Karpas-422 (cell line): ENCODE measurements at regions not wholly inside any gene's neighbourhood (a gene's known extent, or its start where the extent isn't known, plus 50 kb on each side); places are given as distances from the start of the nearest gene placed in this dataset.

Experiments used
- DNase-seq: peaks from one replicate; pipeline ENCODE4 v3.0.0-alpha.2; 2015
- H2AFZ ChIP-seq: fragments of 200-600 bp; sonication (generic); 2 replicates; pipeline ENCODE4 v1.6.1; 2014; ENCODE audit warnings: antibody characterized with exemption, low read length, mixed read lengths
- H3K27ac ChIP-seq: fragments of 200-600 bp; sonication (generic); 2 replicates; pipeline ENCODE4 v1.5.1; 2014; ENCODE audit warnings: mild to moderate bottlenecking, low read length, moderate library complexity
- H3K27me3 ChIP-seq: fragments of 200-600 bp; sonication (generic); 2 replicates; pipeline ENCODE4 v1.6.1; 2014; ENCODE audit warnings: low read length, mixed read lengths
- H3K36me3 ChIP-seq: fragments of 200-600 bp; sonication (generic); 2 replicates; pipeline ENCODE4 v1.6.1; 2014; ENCODE audit warnings: low read length, mixed read lengths; ENCODE audit not compliant: insufficient read depth
- H3K4me1 ChIP-seq: fragments of 200-600 bp; sonication (generic); 2 replicates; pipeline ENCODE4 v1.6.1; 2014; ENCODE audit warnings: mild to moderate bottlenecking, low read length, mixed read lengths
- H3K4me2 ChIP-seq: fragments of 200-600 bp; sonication (generic); 2 replicates; pipeline ENCODE4 v1.6.1; 2014; ENCODE audit warnings: low read length, low read depth, mild to moderate bottlenecking; ENCODE audit not compliant: poor library complexity, severe bottlenecking
- H3K4me3 ChIP-seq: fragments of 200-600 bp; sonication (generic); 2 replicates; pipeline ENCODE4 v1.5.1; 2014; ENCODE audit warnings: mild to moderate bottlenecking, antibody characterized with exemption, low read length, mixed read lengths
- H3K79me2 ChIP-seq: fragments of 200-600 bp; sonication (generic); 2 replicates; pipeline ENCODE4 v1.6.1; 2014; ENCODE audit warnings: mild to moderate bottlenecking, low read length, mixed read lengths
- H3K9ac ChIP-seq: fragments of 200-600 bp; sonication (generic); 2 replicates; pipeline ENCODE4 v1.6.0; 2014; ENCODE audit warnings: low read length
- H3K9me2 ChIP-seq: fragments of 200-600 bp; sonication (generic), shearing (Covaris generic); replicated peaks from 2 replicates; pipeline ENCODE4 v1.6.0; 2014; ENCODE audit warnings: mild to moderate bottlenecking, low read length, moderate library complexity; ENCODE audit not compliant: insufficient read depth
- H3K9me3 ChIP-seq: fragments of 300-700, 200-600 bp; sonication (generic); 2 replicates; pipeline ENCODE4 v1.6.1; 2014; ENCODE audit warnings: low read length, mixed read lengths
- H4K20me1 ChIP-seq: fragments of 200-600 bp; sonication (generic); 2 replicates; pipeline ENCODE4 v1.6.1; 2014; ENCODE audit warnings: mild to moderate bottlenecking, antibody characterized with exemption, low read length, low read depth; ENCODE audit not compliant: insufficient read depth

DNA sequence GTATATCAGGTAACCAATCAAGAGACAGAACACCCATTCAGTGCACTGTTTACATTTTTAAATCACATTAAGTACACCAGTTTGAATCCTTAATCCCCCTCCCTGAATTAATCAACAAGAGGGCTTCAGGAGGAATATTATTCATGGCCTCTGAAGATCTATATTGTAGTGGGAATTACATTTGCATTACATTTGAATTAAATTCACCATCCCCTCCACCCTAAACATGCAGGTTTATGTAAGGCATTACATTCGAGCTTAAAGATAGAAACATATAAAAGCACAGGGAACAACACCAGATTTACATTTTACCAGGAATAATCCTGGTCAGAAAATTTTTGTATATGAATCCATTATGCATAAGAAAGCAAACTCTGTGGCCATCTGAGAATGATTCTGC is 197.8 kb upstream of the KITLG start:
- Histone ChIP-seq H4K20me1 (no peaks in the 10 kb centered on the region), H3K4me2 (no peak overlapping the region), H3K4me3 (no peak overlapping the region), H3K9ac (no peak overlapping the region), H3K36me3 (no peaks in the 10 kb centered on the region), H3K27ac (no peak overlapping the region), H3K4me1 (no peaks in the 10 kb centered on the region), H3K79me2 (no peaks in the 10 kb centered on the region), H3K9me3 (no peaks in the 10 kb centered on the region), H3K27me3 (no peaks in the 10 kb centered on the region), H3K9me2 (no peaks in the 10 kb centered on the region), H2AFZ (no peak overlapping the region)
- DNase-seq = no peak

DNA sequence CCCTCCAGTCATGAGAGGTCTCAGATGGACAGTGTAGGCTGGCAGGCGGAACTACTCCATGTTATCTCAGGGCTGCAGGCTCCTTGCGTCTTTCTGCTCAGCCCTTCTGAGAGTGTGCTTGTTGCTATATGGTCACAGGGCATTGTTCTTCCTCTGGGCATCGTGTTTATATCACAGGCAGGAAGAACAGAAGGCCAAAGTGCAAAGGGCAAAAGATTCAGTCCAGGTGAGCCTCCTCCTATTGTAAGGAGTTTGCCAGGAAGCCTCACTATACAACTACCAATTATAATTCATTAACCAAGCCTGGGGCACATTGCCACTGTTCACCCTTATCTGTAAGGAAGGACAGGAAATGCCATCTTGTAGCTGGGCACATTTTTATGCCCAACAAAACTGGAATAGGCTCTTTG is 195.5 kb upstream of the KITLG start:
- Histone ChIP-seq H3K9ac (no peak overlapping the region), H3K36me3 (no peaks in the 10 kb centered on the region), H2AFZ (no peak overlapping the region), H3K9me3 (no peaks in the 10 kb centered on the region), H3K4me3 (no peak overlapping the region), H4K20me1 (no peaks in the 10 kb centered on the region), H3K27me3 (no peaks in the 10 kb centered on the region), H3K27ac (no peak overlapping the region), H3K4me2 (no peak overlapping the region), H3K9me2 (no peaks in the 10 kb centered on the region), H3K79me2 (no peaks in the 10 kb centered on the region), H3K4me1 (no peaks in the 10 kb centered on the region)
- DNase-seq = no peak

DNA sequence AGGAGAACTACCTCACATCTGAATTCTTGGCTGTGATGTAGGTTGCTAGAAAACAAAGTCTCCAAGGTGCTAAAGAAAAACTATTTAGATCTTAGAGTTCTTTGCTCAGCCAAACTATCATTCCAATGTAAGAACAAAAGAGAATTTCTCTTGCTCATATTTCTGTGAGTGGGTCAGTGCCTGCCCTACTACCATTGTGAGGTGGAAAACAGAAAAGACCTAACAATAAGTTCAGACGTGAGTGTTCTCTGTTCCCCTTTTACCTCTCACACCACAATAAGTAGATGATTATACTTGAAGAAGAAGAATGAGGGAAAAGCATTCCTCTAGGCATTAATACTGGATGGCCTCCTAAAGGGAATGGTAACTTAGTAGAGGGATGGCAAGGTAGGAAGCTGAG is 187.4 kb upstream of the KITLG start:
- H3K9me3 ChIP-seq = no peaks in the 10 kb centered on the region
- no peaks in the 10 kb centered on the region for H3K4me1 ChIP-seq
- H2AFZ ChIP-seq = no peak overlapping the region
- no peak overlapping the region for H3K4me3 ChIP-seq
- no peak for DNase-seq
- H3K36me3 ChIP-seq = no peaks in the 10 kb centered on the region
- H3K79me2 ChIP-seq = no peaks in the 10 kb centered on the region
- no peak overlapping the region for H3K27ac ChIP-seq
- no peak overlapping the region for H3K9ac ChIP-seq
- no peaks in the 10 kb centered on the region for H4K20me1 ChIP-seq
- no peaks in the 10 kb centered on the region for H3K9me2 ChIP-seq
- H3K27me3 ChIP-seq = no peaks in the 10 kb centered on the region
- H3K4me2 ChIP-seq = no peak overlapping the region

DNA sequence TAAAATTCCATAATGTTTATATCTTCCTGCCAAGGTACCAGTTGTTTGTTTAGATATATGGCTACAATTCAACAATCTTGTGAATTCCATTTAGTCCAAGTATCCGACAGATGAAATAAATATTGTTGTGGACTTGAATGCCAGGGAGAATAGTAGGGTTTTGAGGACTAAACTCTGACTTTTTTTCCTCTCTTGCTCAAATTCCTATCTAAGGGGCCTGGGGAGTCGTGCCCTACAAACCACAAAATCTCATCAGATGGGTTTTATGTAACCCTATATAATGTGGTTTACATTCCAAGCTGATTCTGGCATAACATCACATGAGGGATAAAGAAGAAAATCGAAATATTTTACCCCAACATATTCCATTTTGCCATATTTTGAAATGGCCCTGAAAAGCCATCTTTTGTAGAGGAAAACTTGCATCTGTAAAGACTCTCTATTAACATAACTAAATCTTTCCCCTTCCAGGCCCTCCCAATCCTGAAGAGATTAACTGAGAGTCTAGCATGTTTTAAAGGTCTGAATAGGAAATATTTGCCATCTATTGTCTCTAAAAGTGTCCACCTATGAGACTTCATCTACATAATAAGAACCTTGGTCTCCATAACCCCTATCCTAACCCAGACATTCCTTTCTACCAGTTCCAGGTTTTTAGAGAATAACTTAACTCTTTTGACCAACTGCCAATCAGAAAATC is 184.7 kb upstream of the KITLG start:
- H3K9ac ChIP-seq = no peak overlapping the region
- no peaks in the 10 kb centered on the region for H3K9me3 ChIP-seq
- no peaks in the 10 kb centered on the region for H3K27me3 ChIP-seq
- no peaks in the 10 kb centered on the region for H3K9me2 ChIP-seq
- no peak for DNase-seq
- H3K36me3 ChIP-seq = no peaks in the 10 kb centered on the region
- H3K4me3 ChIP-seq = no peak overlapping the region
- no peak overlapping the region for H2AFZ ChIP-seq
- no peaks in the 10 kb centered on the region for H3K4me1 ChIP-seq
- H3K27ac ChIP-seq = no peak overlapping the region
- H4K20me1 ChIP-seq = no peaks in the 10 kb centered on the region
- no peak overlapping the region for H3K4me2 ChIP-seq
- H3K79me2 ChIP-seq = no peaks in the 10 kb centered on the region

DNA sequence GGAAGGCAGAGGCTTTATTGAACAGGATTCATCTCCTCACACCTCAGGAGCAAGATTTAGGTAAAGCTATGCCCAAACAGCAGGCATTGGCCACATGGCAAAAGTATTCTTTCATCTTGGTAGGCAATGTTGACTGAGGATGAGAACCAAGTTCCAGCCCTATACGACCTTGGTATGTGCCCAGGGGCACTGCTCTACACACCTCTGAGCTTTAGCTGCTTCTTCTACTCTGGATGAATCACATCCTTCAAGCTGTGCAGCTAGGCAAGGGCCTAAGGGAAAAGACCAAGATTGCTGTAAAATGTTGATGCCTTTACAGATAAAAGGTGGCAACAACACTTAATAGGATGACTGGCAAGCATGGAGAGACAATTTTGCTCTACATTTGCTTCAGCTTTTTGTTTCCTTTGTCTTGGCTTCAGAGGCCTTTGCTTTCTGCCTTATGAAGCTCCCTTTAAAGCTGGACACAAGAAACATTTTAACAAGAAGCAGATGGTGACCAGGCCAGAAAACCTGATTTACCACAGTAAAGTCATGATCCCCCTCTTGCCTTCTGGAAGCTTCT is 183.3 kb upstream of the KITLG start:
- H3K27ac ChIP-seq = no peak overlapping the region
- H3K4me1 ChIP-seq = no peaks in the 10 kb centered on the region
- H3K9ac ChIP-seq = no peak overlapping the region
- no peaks in the 10 kb centered on the region for H4K20me1 ChIP-seq
- no peaks in the 10 kb centered on the region for H3K9me2 ChIP-seq
- no peak overlapping the region for H3K4me2 ChIP-seq
- no peak for DNase-seq
- H3K27me3 ChIP-seq = no peaks in the 10 kb centered on the region
- no peaks in the 10 kb centered on the region for H3K9me3 ChIP-seq
- no peak overlapping the region for H2AFZ ChIP-seq
- no peaks in the 10 kb centered on the region for H3K79me2 ChIP-seq
- no peak overlapping the region for H3K4me3 ChIP-seq
- H3K36me3 ChIP-seq = no peaks in the 10 kb centered on the region

DNA sequence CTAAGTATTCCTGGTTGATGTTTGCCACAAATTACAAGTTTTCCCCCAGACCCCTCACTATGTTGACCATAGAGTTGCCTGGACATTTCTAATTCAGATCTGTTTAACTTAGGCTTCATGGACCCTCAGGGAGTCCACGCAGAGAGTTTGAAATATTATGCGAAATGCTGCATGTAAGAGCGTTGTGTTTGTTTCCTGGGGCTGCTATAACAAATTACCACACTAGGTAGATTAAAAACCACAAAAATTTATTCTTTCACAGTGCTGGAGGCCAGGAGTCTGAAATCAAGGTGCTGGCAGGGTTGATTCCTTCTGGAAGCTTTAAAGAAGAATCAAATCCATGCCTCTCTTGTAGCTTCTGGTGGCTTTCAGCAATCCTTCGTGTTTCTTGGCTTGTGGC is 177.9 kb upstream of the KITLG start:
- H3K4me3 ChIP-seq = no peak overlapping the region
- no peaks in the 10 kb centered on the region for H3K79me2 ChIP-seq
- H3K9ac ChIP-seq = no peak overlapping the region
- no peaks in the 10 kb centered on the region for H4K20me1 ChIP-seq
- no peak overlapping the region for H3K27ac ChIP-seq
- H3K36me3 ChIP-seq = no peaks in the 10 kb centered on the region
- H3K9me3 ChIP-seq = no peaks in the 10 kb centered on the region
- no peak overlapping the region for H2AFZ ChIP-seq
- no peak overlapping the region for H3K4me2 ChIP-seq
- no peaks in the 10 kb centered on the region for H3K27me3 ChIP-seq
- DNase-seq = no peak
- H3K4me1 ChIP-seq = no peaks in the 10 kb centered on the region
- no peaks in the 10 kb centered on the region for H3K9me2 ChIP-seq

DNA sequence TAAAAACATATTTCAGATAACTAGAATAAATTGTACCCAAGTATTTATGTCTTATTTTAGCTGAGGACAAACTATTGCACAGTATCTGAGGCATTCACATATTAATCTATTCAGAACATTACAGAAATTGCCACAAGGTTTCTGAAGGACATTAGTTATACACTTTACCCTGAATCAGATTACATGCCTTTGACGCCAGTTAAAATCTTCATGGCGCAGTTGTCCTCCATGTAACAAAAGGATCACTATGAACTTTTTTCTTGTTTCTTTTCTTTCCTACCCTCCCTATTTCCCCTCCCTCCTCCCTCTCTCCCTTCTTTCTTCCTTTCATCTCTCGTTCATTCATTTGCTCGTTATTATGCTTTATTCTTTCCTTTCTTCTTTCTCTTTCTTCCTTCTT is 176.6 kb upstream of the KITLG start:
- H3K4me2 ChIP-seq = no peak overlapping the region
- H3K9me3 ChIP-seq = no peaks in the 10 kb centered on the region
- H2AFZ ChIP-seq = no peak overlapping the region
- H3K36me3 ChIP-seq = no peaks in the 10 kb centered on the region
- no peaks in the 10 kb centered on the region for H3K9me2 ChIP-seq
- H3K27ac ChIP-seq = no peak overlapping the region
- no peak overlapping the region for H3K4me3 ChIP-seq
- H3K27me3 ChIP-seq = no peaks in the 10 kb centered on the region
- no peak overlapping the region for H3K9ac ChIP-seq
- no peaks in the 10 kb centered on the region for H3K79me2 ChIP-seq
- DNase-seq = no peak
- H4K20me1 ChIP-seq = no peaks in the 10 kb centered on the region
- H3K4me1 ChIP-seq = no peaks in the 10 kb centered on the region

DNA sequence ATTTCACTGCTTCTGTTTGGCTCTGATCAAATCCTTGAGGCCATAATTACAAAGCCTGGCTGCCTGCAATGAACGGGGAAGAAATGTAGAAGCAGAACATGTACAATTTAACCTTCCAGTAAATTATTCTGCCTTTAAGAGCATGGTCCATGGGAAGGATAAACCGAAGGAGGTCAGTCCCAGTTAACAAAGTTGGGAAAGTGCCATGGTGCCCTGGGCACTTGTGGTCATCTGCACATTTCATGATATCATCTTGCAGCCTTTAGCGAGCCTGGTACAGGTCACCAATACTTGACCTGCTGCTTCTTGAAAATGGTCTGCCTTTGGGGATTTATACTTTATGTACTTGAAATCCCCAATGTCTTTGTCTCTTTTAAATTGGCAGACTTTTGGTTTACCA is 175.9 kb upstream of the KITLG start:
- Histone ChIP-seq H3K4me1 (no peaks in the 10 kb centered on the region), H2AFZ (no peak overlapping the region), H3K9me3 (no peaks in the 10 kb centered on the region), H3K27me3 (no peaks in the 10 kb centered on the region), H3K36me3 (no peaks in the 10 kb centered on the region), H4K20me1 (no peaks in the 10 kb centered on the region), H3K4me2 (no peak overlapping the region), H3K4me3 (no peak overlapping the region), H3K27ac (no peak overlapping the region), H3K9me2 (no peaks in the 10 kb centered on the region), H3K79me2 (no peaks in the 10 kb centered on the region), H3K9ac (no peak overlapping the region)
- no peak for DNase-seq
